HK-2 (cell line): ENCODE measurements at regions not wholly inside any gene's neighbourhood (a gene's known extent, or its start where the extent isn't known, plus 50 kb on each side); places are given as distances from the start of the nearest gene placed in this dataset.
A peak's percentile ranks its signal among the peaks of the same experiment; 100 is the strongest.

ENCODE experiments used
- DNase-seq: peaks from one replicate; pipeline ENCODE4 v3.0.0-alpha.2; 2018; ENCODE audit not compliant: unreplicated experiment

GRCh38 chr22:49115197-49115596 is 712.5 kb downstream of the BRD1 start:
- no peak for DNase-seq

- DNase-seq: no peak
Observed at GRCh38 chr22:49113758-49114157, 713.9 kb downstream of the BRD1 start.

GRCh38 chr22:49112661-49113626 is 714.7 kb downstream of the BRD1 start:
- DNase-seq: no peak

GRCh38 chr22:49112176-49112575 is 715.5 kb downstream of the BRD1 start:
- no peak for DNase-seq

GRCh38 chr22:49111085-49111484 is 716.6 kb downstream of the BRD1 start:
- no peak for DNase-seq

- DNase-seq: no peak
Observed at GRCh38 chr22:49108636-49109315, 718.9 kb downstream of the BRD1 start.

GRCh38 chr22:49107961-49108530 is 719.6 kb downstream of the BRD1 start:
- DNase-seq: no peak

GRCh38 chr22:49107561-49107960 is 720.1 kb downstream of the BRD1 start:
- no peak for DNase-seq

- no peak for DNase-seq
Observed at GRCh38 chr22:49106842-49107152, 720.9 kb downstream of the BRD1 start.

- no peak for DNase-seq
Observed at GRCh38 chr22:49106096-49106841, 721.4 kb downstream of the BRD1 start.

- DNase-seq: no peak
Observed at GRCh38 chr22:49104434-49104833, 723.2 kb downstream of the BRD1 start.

- DNase-seq: no peak
Observed at GRCh38 chr22:49103314-49104059, 724.2 kb downstream of the BRD1 start.

- DNase-seq: no peak
Observed at GRCh38 chr22:49102367-49102766, 725.3 kb downstream of the BRD1 start.

GRCh38 chr22:49101873-49102272 is 725.8 kb downstream of the BRD1 start:
- no peak for DNase-seq

- DNase-seq: no peak
Observed at GRCh38 chr22:49101225-49101624, 726.4 kb downstream of the BRD1 start.

- no peak for DNase-seq
Observed at GRCh38 chr22:49100773-49101172, 726.9 kb downstream of the BRD1 start.

GRCh38 chr22:49100316-49100715 is 727.4 kb downstream of the BRD1 start:
- DNase-seq: no peak

GRCh38 chr22:49099496-49100124 is 728.1 kb downstream of the BRD1 start:
- peak; percentile 32 for DNase-seq

GRCh38 chr22:49099089-49099488 is 728.6 kb downstream of the BRD1 start:
- no peak for DNase-seq

- no peak for DNase-seq
Observed at GRCh38 chr22:49097966-49098365, 729.7 kb downstream of the BRD1 start.
